Large intestine (tissue), 3 donors: ENCODE measurements at regions not wholly inside any gene's neighbourhood (a gene's known extent, or its start where the extent isn't known, plus 50 kb on each side); places are given as distances from the start of the nearest gene placed in this dataset.

Source experiments
- DNase-seq, 2 donors: peaks; one replicate each; pipeline versions ENCODE4 v3.0.0 to v3.0.0-alpha.2; 2013
- H3K27ac ChIP-seq: one replicate; pipeline ENCODE4 v1.5.1; 2013; ENCODE audit warnings: low read length
- H3K27me3 ChIP-seq: 2 replicates; pipeline ENCODE4 v1.6.1; 2013; ENCODE audit warnings: low read length; ENCODE audit not compliant: control insufficient read depth, insufficient read depth
- H3K36me3 ChIP-seq: 2 replicates; pipeline ENCODE4 v1.6.1; 2013; ENCODE audit warnings: low read length; ENCODE audit not compliant: control insufficient read depth, insufficient read depth
- H3K4me1 ChIP-seq: one replicate; pipeline ENCODE4 v1.6.1; 2013; ENCODE audit warnings: low read length; ENCODE audit not compliant: control insufficient read depth, insufficient read depth
- H3K4me3 ChIP-seq: one replicate; pipeline ENCODE4 v1.5.1; 2013; ENCODE audit warnings: low read length
- H3K9me3 ChIP-seq: one replicate; pipeline ENCODE4 v1.6.1; 2013; ENCODE audit warnings: mild to moderate bottlenecking, low read depth, low read length, moderate library complexity; ENCODE audit not compliant: control insufficient read depth
- WGBS: methylation state at CpG from one replicate; pipeline ENCODE4 v1.1.5; 2013; ENCODE audit warnings: low lambda C conversion rate; ENCODE audit not compliant: insufficient coverage; 5-methylcytosine and 5-hydroxymethylcytosine counted together

GRCh38 chr11:80365980-80366379, 925.1 kb upstream of the TENM4 start:
- Histone ChIP-seq H3K9me3 (no peaks in the 10 kb centered on the region), H3K4me3 (no peak overlapping the region), H3K36me3 (no peaks in the 10 kb centered on the region), H3K27me3 (no peaks in the 10 kb centered on the region), H3K27ac (peak overlapping the region; percentile 65), H3K4me1 (peaks cover 5% of the 10 kb centered on the region)
- no peak for DNase-seq
- no CpG with 5 or more reads among the region's 1 CpG for WGBS

GRCh38 chr11:80365076-80365725, 924.4 kb upstream of the TENM4 start:
- Histone ChIP-seq H3K27ac (peak overlapping the region; percentile 65), H3K4me3 (no peak overlapping the region), H3K4me1 (peaks cover 5% of the 10 kb centered on the region), H3K9me3 (no peaks in the 10 kb centered on the region), H3K27me3 (no peaks in the 10 kb centered on the region), H3K36me3 (no peaks in the 10 kb centered on the region)
- DNase-seq = peak; percentile 66 to 79
- WGBS = no CpG with 5 or more reads among the region's 2 CpGs

GRCh38 chr11:80362563-80363340, 921.9 kb upstream of the TENM4 start:
- Histone ChIP-seq H3K36me3 (no peaks in the 10 kb centered on the region), H3K4me1 (peaks cover 5% of the 10 kb centered on the region), H3K27ac (no peak overlapping the region), H3K9me3 (no peaks in the 10 kb centered on the region), H3K4me3 (no peak overlapping the region), H3K27me3 (no peaks in the 10 kb centered on the region)
- DNase-seq = no peak
- WGBS = 73% methylated on average over 3 of the region's 9 CpGs

- Histone ChIP-seq H3K4me1 (no peaks in the 10 kb centered on the region), H3K4me3 (no peak overlapping the region), H3K27ac (no peak overlapping the region), H3K9me3 (no peaks in the 10 kb centered on the region), H3K36me3 (no peaks in the 10 kb centered on the region), H3K27me3 (no peaks in the 10 kb centered on the region)
- no peak for DNase-seq
- 100% methylated on average over 1 of the region's 1 CpG for WGBS
Observed at GRCh38 chr11:80355251-80355650, 914.4 kb upstream of the TENM4 start.

GRCh38 chr11:80350541-80350940, 909.7 kb upstream of the TENM4 start:
- H3K36me3 ChIP-seq = no peaks in the 10 kb centered on the region
- H3K4me1 ChIP-seq = no peaks in the 10 kb centered on the region
- no peak overlapping the region for H3K4me3 ChIP-seq
- H3K9me3 ChIP-seq = no peaks in the 10 kb centered on the region
- peak in 1 of 2 donors; percentile 26 for DNase-seq
- H3K27ac ChIP-seq = no peak overlapping the region
- WGBS = 40% methylated on average over 1 of the region's 3 CpGs
- no peaks in the 10 kb centered on the region for H3K27me3 ChIP-seq

GRCh38 chr11:80349997-80350396, 909.2 kb upstream of the TENM4 start:
- no peaks in the 10 kb centered on the region for H3K36me3 ChIP-seq
- H3K4me3 ChIP-seq = no peak overlapping the region
- H3K27ac ChIP-seq = no peak overlapping the region
- DNase-seq = peak; percentile 40 to 69
- no peaks in the 10 kb centered on the region for H3K9me3 ChIP-seq
- H3K27me3 ChIP-seq = no peaks in the 10 kb centered on the region
- H3K4me1 ChIP-seq = no peaks in the 10 kb centered on the region

- DNase-seq = no peak
- H3K4me1 ChIP-seq = no peaks in the 10 kb centered on the region
- no peaks in the 10 kb centered on the region for H3K27me3 ChIP-seq
- H3K4me3 ChIP-seq = no peak overlapping the region
- no peak overlapping the region for H3K27ac ChIP-seq
- no peaks in the 10 kb centered on the region for H3K9me3 ChIP-seq
- no peaks in the 10 kb centered on the region for H3K36me3 ChIP-seq
- WGBS = 100% methylated on average over 1 of the region's 6 CpGs
Observed at GRCh38 chr11:80346353-80347059, 905.7 kb upstream of the TENM4 start.

GRCh38 chr11:80343436-80343835, 902.6 kb upstream of the TENM4 start:
- Histone ChIP-seq H3K4me3 (no peak overlapping the region), H3K4me1 (no peaks in the 10 kb centered on the region), H3K36me3 (no peaks in the 10 kb centered on the region), H3K27ac (no peak overlapping the region), H3K9me3 (no peaks in the 10 kb centered on the region), H3K27me3 (no peaks in the 10 kb centered on the region)
- DNase-seq = no peak

- Histone ChIP-seq H3K27me3 (no peaks in the 10 kb centered on the region), H3K4me3 (no peak overlapping the region), H3K9me3 (no peaks in the 10 kb centered on the region), H3K36me3 (no peaks in the 10 kb centered on the region), H3K27ac (no peak overlapping the region), H3K4me1 (no peaks in the 10 kb centered on the region)
- 100% methylated on average over 1 of the region's 2 CpGs for WGBS
- DNase-seq = no peak
Observed at GRCh38 chr11:80338231-80338630, 897.4 kb upstream of the TENM4 start.

- no peak for DNase-seq
- no peaks in the 10 kb centered on the region for H3K4me1 ChIP-seq
- no peak overlapping the region for H3K27ac ChIP-seq
- no peaks in the 10 kb centered on the region for H3K27me3 ChIP-seq
- no peaks in the 10 kb centered on the region for H3K36me3 ChIP-seq
- H3K9me3 ChIP-seq = no peaks in the 10 kb centered on the region
- H3K4me3 ChIP-seq = no peak overlapping the region
Observed at GRCh38 chr11:80331694-80332093, 890.9 kb upstream of the TENM4 start.
